HEK293 (cell line): ENCODE measurements at regions not wholly inside any gene's neighbourhood (a gene's known extent, or its start where the extent isn't known, plus 50 kb on each side); places are given as distances from the start of the nearest gene placed in this dataset.

Experiments used
- KLF10 ChIP-seq: fragments of 450-650 bp; IDR thresholded peaks from 2 replicates; pipeline ENCODE4 v1.5.1; 2018; ENCODE audit warnings: missing biosample characterization, mild to moderate bottlenecking, missing genetic modification characterization
- REST ChIP-seq: fragments of 450-650 bp; formaldehyde crosslinking; IDR thresholded peaks from 2 replicates; pipeline ENCODE4 v1.5.1; 2016; ENCODE audit warnings: missing biosample characterization, missing genetic modification characterization
- ZBTB26 ChIP-seq: fragments of 450-650 bp; formaldehyde crosslinking; optimal IDR thresholded peaks from 2 replicates; pipeline ENCODE3; 2016; ENCODE audit warnings: missing biosample characterization, mild to moderate bottlenecking, missing genetic modification characterization
- ZNF529 ChIP-seq: fragments of 450-650 bp; formaldehyde crosslinking; IDR thresholded peaks from 2 replicates; pipeline ENCODE4 v1.5.1; 2017; ENCODE audit warnings: missing genetic modification characterization, missing biosample characterization; ENCODE audit not compliant: insufficient replicate concordance
- TF ChIP-seq, protein P1 (sequence below): fragments of 450-650 bp; formaldehyde crosslinking; IDR thresholded peaks from 2 replicates; pipeline ENCODE4 v1.5.1; 2016; ENCODE audit warnings: missing biosample characterization, missing genetic modification characterization

DNA sequence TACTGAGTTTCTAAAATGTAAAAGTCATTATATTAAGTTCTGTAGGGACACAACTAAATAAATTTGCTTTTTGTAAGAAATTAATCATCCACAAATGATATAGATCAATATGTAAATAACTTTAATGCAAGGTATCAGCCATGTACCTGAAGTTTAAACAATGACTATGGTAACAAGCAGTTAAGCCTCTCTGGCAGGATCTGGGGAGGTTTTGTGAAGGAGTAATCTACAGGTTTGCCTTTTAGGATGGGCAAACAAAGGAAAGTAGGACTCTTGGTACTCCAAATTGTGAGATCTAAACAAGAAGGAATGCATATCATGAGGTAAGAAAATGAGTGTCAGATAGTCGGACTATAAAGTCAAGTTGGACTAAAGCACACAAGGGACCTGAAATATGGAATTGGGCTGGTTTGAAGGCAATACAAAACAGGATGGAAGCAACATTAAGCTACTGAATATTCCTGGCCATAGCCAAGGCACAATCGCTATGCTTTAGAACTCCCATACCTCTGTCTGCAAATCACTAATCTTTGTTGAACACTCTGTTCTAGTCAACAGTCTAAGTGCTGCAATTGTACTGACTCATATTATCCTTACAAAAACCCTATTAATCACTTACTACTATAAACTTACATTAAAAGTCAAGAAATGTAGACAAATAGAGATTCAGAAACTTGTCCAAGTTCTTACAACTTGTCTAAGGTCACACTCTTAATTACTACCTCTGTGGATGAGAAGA, 412.8 kb downstream of the DIPK2A start:
- TF ChIP-seq, protein P1, sequence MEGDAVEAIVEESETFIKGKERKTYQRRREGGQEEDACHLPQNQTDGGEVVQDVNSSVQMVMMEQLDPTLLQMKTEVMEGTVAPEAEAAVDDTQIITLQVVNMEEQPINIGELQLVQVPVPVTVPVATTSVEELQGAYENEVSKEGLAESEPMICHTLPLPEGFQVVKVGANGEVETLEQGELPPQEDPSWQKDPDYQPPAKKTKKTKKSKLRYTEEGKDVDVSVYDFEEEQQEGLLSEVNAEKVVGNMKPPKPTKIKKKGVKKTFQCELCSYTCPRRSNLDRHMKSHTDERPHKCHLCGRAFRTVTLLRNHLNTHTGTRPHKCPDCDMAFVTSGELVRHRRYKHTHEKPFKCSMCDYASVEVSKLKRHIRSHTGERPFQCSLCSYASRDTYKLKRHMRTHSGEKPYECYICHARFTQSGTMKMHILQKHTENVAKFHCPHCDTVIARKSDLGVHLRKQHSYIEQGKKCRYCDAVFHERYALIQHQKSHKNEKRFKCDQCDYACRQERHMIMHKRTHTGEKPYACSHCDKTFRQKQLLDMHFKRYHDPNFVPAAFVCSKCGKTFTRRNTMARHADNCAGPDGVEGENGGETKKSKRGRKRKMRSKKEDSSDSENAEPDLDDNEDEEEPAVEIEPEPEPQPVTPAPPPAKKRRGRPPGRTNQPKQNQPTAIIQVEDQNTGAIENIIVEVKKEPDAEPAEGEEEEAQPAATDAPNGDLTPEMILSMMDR, result no peak
- TF ChIP-seq ZNF529, result no peak
- no peak for TF ChIP-seq ZBTB26
- TF ChIP-seq REST (tag by site-specific recombination), result no peak
- no peak for TF ChIP-seq KLF10 (tag by site-specific recombination)
